ENCODE measurements at regions not wholly inside any gene's neighbourhood (a gene's known extent, or its start where the extent isn't known, plus 50 kb on each side); places are given as distances from the start of the nearest gene placed in this dataset.

DNA sequence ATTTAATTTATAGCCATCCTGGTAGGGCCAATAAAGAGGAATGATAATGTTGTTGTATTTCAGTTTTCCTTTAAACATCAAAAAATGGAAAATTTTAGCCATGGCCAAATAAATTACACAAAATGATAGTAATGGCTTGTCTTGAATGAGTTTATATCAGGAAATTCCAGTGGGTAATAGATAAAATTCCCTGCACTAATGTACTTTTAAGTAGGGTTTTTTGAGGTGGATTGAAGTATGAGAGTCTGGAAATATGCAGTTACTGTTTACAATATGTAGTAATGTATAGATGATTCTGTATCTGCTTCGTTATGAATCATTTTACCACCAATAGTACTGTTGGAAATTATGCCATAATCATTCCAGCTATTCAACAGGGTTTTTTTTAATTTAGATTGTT is 219.4 kb upstream of the ROBO2 start:
- TF ChIP-seq POLR2A (IDR thresholded peaks at IDR 0.05; ENCODE audit: low read length), result no peak
- no peak for TF ChIP-seq GATA1 (IDR thresholded peaks at IDR 0.05; ENCODE audit: low read depth, low read length)

Data from erythroblast (primary cell).